HG02571 (cell line): ENCODE measurements at regions not wholly inside any gene's neighbourhood (a gene's known extent, or its start where the extent isn't known, plus 50 kb on each side); places are given as distances from the start of the nearest gene placed in this dataset.
A peak's percentile ranks its signal among the peaks of the same experiment; 100 is the strongest.
"Not testable (repeated sequence)": the region's sequence is repeated elsewhere in the genome, so short reads cannot be mapped to it uniquely, and the experiment has no call there.

Experiments
- ATAC-seq: cut with Tn5 transposase; IDR thresholded peaks from one replicate; pipeline ENCODE4 v1.9.1; 2021; ENCODE audit warnings: mild to moderate bottlenecking, moderate library complexity; ENCODE audit not compliant: unreplicated experiment

DNA sequence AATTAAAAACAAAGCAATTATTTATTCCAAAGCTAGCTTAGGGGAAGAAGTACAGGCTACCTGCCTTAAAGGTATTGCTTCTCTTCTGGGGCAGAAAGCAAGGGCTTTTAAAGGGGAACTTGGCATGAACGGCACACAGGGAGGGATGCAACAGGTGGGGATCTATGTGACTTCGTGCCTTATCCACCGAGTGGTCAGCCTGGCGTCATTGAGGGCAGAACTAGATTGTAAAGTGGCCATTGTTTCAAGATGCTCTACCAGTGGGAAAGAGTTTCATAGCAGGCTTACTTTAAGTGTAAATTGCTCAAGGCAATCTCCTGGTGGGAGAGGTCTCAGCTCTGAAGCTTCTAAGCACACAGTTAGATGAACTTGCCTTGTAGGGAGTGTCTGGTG, 360.4 kb downstream of the ATP23 start:
- no peak for ATAC-seq

DNA sequence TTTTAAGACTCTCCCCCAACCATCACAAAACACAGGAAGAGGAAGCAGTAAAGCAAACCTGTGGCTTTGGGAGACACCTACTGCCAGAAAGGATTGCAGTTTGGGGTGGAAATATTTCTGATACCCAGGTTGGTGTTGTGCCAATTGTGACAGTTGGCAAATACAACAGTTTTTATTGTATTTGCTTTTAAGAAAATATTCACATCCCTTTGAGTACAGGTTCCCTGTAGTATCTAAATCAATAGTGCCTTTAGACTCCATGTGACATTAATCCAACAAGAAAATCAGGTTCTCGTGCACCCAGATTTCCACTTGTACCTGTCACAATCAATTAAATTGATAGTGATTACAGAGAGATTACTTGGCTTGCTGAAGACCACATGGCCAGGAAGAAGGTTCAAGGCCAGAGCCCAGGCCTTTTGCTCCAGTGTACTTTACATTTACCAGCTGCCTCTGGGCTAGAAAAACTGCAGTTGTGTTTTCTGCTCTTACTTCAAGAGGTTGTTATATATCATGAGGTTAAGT, 361.2 kb downstream of the ATP23 start:
- ATAC-seq = no peak

DNA sequence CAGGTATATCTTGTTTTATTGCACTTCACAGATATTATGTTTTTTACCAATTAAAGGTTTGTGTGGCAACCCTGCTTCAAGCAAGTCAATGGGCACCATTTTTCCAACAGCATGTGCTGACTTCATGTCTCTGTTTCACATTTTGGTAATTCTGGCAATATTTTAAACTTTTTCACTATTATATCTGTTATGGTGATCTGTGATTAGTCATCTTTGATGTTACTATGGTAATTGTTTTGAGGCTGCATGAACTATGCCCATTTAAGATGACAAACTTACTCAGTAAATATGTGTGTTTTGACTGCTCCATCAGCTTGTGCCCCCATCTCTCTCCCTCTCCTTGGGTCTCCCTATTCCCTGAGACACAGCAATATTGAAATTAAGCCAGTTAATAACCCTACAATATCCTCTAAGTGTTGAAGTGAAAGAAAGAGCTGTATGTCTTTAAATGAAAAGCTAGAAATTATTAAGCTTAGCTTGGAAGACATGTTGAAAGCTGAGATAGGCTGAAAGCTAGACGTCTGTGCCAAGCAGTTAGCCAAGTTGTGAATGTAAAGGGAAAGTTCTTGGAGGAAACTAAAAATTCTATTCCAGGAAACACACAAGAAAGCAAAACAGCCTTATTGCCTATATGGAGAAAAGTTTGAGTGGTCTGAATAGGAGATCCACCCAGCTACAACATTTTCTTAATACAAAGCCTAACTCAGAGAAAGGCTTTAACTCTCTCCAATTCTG, 365.1 kb downstream of the ATP23 start:
- no peak for ATAC-seq

DNA sequence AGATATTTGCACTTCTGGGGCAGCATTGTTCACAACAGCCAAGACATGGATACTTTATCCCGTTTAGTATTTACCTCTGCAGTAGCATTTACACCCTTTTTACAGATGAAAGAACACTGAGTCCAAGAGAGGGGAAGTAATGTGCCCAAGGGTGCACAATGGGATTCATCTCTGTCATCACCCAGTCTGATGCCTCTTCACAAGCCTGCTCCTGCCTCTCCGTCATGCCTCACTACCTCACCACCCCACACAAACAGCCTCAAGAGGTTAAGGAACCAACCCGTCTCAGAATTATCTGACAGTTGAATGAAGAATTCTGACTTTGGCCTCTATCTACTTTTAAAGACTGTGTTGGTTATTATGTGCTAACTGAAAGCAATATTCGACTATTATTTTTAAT, 368.4 kb downstream of the ATP23 start:
- no peak for ATAC-seq

DNA sequence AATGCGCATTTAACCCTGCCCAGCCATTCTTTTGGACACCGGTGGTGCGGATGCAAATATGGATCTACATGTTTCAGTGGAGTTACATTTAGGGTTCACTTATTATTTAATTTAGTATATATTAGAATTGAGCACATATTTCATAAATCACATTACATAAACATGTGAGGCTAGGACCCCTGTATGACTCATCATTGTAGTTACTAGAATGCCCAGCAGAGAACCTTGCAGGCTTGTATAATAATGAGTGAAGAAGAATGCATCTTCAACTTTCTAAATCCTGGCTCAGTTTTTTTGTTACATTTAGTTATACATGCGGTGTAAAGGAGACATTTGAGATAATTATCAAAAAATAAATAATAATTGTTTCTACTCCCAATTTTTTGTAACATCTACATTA, 369.0 kb downstream of the ATP23 start:
- no peak for ATAC-seq

DNA sequence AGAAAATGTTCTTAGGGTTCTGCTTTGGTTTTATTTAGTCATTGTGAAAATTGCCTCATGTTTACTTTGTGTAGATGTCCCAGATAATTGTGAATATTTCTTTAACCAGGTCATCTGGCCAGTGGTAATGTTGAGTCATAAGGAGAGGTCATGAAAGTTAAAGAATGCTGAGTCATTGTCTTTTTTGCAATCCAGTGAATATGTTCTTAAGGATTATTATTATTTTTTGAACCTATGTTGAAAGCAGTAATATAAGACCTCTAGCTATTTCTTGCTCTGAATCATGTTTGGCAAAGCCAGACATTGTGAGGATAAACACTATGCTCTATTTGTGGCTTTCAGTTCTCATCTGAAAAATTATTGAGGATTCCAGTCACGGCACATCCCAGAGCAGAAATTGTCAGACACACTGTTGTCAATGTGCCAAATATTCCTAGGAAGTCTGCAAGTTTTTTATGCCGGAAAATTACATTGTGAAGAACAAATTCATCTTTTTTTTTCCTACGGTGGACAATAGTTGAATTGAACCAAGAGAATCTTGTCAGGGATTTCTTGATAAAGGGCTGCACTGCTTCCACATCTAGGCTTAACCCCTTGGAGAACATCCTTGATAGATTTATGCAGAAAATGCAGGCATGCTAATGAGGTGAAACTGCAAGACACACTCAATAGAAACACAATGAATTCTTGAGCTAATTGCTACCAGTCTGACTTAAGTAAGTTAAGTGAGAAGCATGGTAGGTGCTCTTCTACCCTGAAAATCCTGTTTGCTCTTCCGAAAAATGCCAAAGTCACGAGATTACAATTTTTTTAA, 369.6 kb downstream of the ATP23 start:
- peak; percentile 49 for ATAC-seq

DNA sequence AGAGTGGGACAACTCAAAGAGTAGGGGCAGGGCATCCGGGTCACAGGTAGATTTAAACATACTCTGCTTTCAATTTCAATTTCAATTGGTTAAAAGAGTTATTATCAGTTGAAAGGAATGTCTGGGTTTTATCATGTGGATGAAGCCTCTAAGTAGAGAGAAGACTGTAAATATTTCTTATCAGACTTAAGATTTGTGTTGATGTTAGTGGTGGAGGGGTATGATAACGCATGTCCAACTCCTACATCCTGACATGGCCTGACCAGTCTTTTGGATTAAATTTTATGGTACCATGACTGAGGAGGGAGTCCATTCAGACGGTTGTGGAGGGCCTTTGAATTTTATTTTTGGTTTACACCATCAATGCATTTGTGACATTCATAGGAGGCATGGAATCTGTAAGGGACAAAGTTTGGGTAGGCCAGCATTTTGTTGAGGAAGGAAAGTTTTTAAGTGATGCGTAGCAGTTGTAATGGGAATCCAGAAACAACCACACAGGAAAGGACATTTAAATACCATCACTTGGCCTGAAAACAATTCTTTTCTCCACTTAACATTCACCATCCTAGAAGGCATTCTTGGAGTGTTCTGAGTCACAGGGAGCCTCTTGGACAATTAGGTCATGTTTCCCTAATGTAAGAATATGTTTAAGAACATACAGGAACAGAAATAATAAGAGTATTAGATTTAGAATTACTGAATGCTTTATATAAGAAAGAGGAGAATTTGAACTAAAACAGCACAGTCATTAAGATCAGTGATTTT, 371.9 kb downstream of the ATP23 start:
- no peak for ATAC-seq

DNA sequence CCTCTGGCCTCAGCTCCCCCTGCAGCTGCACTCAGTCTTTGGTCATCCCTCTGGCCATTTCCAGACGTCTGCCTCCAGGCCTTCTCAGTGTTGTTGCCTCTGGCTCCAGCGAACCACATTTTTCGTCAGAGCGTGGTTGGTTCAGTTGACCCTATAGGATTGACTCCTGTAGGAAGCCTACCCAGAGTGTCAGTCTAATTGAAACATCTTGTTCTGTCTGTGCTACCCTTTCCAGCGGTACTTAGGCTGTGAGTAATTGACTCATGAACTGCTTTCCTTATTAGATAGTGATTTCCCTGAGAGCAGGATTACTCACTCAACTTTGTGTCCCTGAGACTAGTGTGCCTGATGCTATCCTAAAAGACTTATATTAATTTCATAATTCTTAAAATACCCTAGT, 373.2 kb downstream of the ATP23 start:
- no peak for ATAC-seq

DNA sequence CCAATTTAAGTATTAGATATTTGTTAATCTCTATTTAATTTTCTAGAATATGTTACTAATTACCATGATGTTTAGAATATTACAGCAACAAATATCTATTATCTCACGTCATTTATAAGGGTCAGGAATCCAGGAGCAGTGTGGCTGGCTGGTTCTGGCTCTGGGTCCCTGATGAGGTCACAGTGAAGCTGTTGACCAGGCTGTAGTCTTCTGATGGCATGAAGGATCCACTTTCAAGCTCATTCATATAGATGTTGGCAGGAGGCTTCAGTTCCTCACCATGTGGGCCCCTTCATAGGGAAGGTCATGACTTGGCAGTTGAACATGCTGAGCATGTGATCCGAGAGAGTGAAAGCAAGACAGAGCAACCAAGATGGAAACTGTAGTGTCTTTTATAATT, 375.6 kb downstream of the ATP23 start:
- no peak for ATAC-seq

DNA sequence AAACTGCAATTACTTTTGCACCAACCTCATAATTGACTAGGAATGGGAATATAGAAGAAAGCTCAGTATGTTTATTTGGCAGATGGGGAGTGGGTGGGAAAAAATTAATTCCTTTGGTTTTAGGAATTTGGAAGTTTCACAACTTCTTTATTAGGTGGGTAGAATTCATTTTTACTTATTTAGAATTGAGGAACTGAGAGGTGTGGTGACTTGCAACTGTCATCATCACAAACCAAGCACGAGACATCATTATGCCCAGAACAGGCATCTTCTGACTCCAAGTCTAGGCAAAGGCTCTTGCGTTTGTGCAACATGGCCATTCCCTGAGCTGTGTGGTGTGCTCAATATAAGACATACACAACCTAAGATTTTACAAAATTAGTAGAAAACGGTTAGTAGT, 380.0 kb downstream of the ATP23 start:
- ATAC-seq = no peak

DNA sequence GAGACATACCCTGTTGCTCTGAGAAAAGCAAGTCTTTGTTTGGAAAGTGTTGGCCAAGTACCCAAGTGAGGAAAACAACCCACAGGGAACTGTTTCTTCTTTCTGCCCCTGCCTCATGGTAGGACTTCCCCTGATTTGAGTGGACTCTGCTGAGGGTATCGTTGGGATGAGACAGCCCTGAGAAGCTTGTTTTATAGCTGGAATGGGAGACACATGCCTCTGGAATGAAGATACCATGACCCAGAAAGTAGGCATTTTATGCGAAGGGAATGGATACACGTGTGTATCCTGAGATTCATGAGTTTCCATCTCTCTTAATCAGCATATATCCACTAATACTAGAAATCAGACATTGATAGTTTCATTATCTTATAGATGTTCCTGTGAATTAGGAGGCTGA, 382.3 kb downstream of the ATP23 start:
- no peak for ATAC-seq

DNA sequence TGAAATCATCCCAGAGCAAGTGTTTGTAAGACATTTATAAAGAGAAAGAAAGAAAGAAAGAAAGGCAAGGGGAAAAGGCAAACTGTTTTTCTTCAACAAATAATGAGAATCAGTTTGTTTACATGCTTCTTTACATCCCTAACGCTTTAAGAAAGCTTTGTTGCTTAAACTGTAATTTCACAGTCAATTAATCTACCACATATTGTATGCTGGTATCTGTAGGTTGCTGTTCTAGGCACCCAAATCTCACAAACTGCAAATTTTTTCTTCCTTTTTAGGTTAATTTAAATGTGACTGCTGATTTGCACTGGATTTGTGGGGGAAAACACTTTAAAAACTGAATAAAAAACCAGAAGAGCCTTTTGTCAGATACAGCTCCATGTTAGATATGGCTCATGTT, 384.2 kb downstream of the ATP23 start:
- ATAC-seq = no peak

DNA sequence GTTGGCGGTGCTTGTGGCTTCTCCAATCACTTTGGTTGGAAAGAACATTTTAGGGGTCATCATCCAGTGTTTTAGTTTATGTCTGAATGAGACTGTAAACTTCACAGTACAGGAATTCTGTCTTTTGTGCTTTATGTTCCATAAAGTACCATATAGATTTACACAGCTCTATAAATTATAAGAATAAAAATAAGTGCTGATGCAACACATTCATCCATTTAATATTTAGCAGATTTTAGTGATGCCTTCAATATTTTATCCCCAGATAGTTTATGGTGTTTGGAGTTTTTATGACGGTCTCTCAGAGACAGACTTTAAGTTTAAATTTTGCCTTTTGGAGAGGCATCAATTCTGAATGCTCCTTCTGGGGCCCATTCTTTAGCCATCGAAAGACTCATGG, 385.2 kb downstream of the ATP23 start:
- ATAC-seq = no peak

DNA sequence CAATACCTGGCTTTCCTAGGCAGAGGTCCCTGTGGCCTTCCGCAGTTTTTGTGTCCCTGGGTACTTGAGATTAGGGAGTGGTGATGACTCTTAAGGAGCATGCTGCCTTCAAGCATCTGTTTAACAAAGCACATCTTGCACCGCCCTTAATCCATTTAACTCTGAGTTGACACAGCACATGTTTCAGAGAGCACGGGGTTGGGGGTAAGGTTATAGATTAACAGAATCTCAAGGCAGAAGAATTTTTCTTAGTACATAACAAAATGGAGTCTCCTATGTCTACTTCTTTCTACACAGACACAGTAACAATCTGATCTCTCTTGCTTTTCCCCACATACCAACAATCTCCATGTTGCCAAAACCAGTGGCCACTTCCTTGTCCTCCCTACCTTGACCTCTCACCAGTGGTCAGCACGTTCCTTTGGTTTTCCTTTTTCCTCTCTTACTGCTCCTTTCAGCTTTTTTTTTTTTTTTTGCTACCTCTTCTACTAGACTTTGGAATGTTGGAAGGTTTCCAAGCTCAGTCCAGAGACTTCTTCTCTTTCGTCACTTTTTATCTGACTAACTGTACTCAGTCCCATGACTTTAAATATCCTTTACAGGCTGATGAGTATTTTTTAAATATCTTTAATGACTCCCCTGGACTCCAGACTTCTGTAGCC, 395.3 kb downstream of the ATP23 start:
- not testable (repeated sequence) for ATAC-seq

DNA sequence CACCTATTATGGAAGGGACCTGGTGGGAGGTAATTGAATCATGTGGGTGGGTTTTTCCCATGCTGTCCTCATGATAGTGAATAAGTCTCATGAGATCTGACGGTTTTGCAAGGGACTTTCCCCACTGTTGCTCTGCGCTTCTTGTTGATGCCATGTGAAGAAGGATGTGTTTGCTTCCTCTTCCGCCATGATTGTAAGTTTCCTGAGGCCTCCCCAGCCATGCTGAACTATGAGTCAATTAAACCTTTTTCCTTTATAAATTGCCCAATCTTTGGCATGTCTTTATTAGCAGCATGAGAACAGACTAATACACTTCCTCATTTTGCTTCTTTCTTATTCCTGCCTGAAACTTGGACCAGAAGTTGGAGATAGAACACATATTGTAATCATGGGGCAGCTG, 396.2 kb downstream of the ATP23 start:
- not testable (repeated sequence) for ATAC-seq

DNA sequence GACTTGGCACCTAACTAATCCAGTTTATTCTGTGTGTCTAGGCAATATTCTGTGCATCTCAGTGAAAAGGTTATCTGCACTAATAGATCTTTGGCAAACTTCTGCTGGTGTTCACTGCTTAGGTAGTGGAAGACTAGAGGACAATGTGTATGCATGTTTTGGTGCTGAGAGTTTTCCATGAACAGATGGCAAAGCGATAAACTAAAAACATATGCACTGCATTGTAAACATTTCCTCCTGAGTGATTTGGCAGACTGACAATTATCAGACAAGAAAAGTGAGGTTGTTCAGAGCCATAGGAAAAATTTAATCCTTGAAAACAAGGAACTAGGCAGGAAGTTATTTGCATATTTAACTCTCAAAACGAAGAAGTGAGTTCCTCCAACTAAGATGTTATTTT, 400.4 kb downstream of the ATP23 start:
- no peak for ATAC-seq

DNA sequence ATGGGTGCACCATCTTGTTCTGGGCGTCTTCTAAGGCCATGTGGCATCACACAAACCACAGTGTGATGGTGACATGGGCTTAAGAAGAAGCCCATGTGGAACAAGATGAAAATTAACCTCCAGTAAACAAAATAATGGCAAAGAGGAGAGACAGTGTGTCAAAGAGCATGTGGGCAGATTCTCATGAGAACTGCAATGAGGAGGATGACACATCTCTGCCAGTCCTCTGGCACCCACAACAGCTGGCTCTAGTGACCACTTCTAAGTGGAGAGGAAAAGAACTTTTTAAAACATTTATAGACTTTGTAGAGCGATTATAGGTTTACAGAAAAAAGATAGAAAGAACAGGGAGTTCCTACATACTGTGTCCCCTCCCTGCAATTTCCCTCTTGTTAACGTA, 401.4 kb downstream of the ATP23 start:
- no peak for ATAC-seq

DNA sequence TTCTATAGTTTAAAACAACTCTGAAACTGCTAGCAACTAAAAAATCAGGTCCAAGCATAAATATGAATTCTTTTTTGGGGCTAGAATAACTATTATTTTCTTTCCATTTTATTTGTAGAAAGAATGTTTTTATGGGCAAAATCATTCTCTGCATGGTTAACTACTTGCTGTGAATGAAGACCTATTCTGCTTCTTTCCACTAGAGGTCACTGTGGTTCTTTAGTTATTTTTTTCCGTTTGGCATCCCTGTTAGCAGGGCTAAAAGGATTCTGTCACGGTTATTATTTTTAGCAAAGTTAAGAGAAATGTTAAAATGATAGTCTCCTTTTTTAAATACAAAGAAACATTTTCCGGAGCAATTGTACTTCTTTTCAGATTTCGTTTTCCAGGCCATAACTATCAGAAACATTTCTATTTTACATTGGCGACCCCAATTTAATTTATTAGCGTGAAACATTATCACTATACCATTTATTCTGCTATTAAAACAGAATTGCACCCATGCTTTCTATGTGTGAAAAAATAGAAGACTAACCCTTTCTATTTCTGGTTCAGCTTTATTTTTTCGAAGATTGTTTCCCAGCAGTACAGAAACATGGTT, 404.8 kb downstream of the ATP23 start:
- peak; percentile 77 for ATAC-seq

DNA sequence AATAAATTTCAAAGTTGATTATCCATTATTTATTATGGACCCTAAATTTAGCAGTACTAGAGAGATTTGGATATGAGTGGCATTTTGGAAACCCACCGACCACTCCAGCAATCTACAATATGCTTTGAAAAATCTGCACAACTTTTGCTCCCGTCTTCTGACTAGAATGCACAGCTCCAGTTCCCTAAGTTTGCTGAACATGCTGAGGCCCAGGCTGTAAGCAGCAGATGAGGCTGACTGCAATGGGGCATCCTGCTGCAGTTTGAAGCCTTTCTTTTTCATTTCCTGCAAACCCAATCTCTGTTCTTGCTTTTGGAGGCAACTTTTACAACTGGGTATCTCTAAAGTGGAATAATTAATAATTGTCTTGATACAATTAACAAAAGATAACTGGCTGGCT, 405.8 kb downstream of the ATP23 start:
- ATAC-seq = no peak

DNA sequence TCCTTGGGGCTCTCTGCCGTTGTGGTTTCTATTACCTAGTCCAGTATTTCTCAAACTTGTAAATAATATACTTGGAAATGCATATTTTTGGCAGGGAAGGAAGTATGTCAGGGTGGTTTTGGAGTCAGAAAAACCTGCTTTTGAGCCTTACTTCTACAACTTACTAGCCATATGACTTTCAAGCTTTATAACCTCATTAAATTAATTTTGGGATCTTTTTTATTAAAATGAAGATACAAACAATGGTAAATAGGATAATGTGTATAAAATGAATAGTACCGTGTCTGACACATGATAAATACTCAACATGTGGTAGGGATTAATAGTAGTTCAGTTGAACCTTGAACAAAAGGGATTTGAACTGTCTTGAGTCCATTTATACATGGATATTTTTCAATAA, 406.3 kb downstream of the ATP23 start:
- ATAC-seq = no peak

DNA sequence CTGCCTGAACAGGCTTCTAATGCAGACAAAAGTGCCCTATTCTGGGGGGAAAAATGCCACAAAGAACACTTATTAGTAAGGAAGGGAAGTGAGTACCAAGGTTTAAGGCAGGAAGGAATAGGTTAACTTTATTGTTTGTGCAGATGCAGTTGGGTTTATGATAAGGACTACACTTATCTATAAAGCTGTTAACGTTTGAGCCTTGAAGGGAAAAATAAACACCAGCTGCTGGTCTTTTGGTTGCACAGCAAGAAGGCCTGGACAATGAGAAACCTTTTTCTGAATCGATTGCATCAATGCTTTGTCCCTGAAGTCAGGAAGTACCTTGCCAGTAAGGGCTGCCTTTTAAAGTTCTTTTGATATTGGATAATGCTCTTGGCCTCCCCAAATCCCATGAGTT, 407.8 kb downstream of the ATP23 start:
- ATAC-seq = no peak
